Loucy (cell line): ENCODE measurements at regions not wholly inside any gene's neighbourhood (a gene's known extent, or its start where the extent isn't known, plus 50 kb on each side); places are given as distances from the start of the nearest gene placed in this dataset.

Source experiments
- H2AFZ ChIP-seq: fragments of 200-600 bp; sonication (generic); 2 replicates; pipeline ENCODE4 v1.6.0; 2016; ENCODE audit warnings: antibody characterized with exemption, mild to moderate bottlenecking, low read length, moderate library complexity
- H3F3A ChIP-seq: fragments of 200-600 bp; 2 replicates; pipeline ENCODE4 v1.6.0; 2016; ENCODE audit warnings: antibody characterized with exemption, low read depth, mild to moderate bottlenecking
- H3K27me3 ChIP-seq: fragments of 200-600 bp; sonication (generic); 2 replicates; pipeline ENCODE4 v1.6.1; 2014; ENCODE audit warnings: low read length, mild to moderate bottlenecking; ENCODE audit not compliant: insufficient read depth, poor library complexity, severe bottlenecking
- H3K36me3 ChIP-seq: fragments of 200-600 bp; sonication (generic); 2 replicates; pipeline ENCODE4 v1.6.1; 2016; ENCODE audit warnings: low read length; ENCODE audit not compliant: insufficient read depth
- H3K4me1 ChIP-seq: fragments of 200-600 bp; sonication (generic); 2 replicates; pipeline ENCODE4 v1.5.1; 2014; ENCODE audit warnings: low read length, mild to moderate bottlenecking; ENCODE audit not compliant: insufficient read depth, poor library complexity, severe bottlenecking
- H3K4me2 ChIP-seq: fragments of 200-600 bp; sonication (generic); 2 replicates; pipeline ENCODE4 v1.6.0; 2014; ENCODE audit warnings: antibody characterized with exemption, low read length, low read depth, mild to moderate bottlenecking; ENCODE audit not compliant: poor library complexity, severe bottlenecking
- H3K4me3 ChIP-seq: fragments of 200-600 bp; sonication (generic); 2 replicates; pipeline ENCODE4 v1.5.1; 2014; ENCODE audit warnings: low read length, mild to moderate bottlenecking, mixed read lengths; ENCODE audit not compliant: poor library complexity, severe bottlenecking
- H3K79me2 ChIP-seq: fragments of 200-600 bp; sonication (generic); 2 replicates; pipeline ENCODE4 v1.6.1; 2014; ENCODE audit warnings: low read length; ENCODE audit not compliant: insufficient read depth
- H3K9ac ChIP-seq: fragments of 200-600 bp; sonication (generic); 2 replicates; pipeline ENCODE4 v1.6.0; 2014; ENCODE audit warnings: mild to moderate bottlenecking, low read depth, low read length, moderate library complexity; ENCODE audit not compliant: poor library complexity, severe bottlenecking
- H3K9me2 ChIP-seq: fragments of 200-600 bp; sonication (generic); replicated peaks from 2 replicates; pipeline ENCODE4 v1.6.1; 2016; ENCODE audit warnings: low read depth, low read length, mixed read lengths
- H3K9me3 ChIP-seq: fragments of 200-600 bp; sonication (generic); 2 replicates; pipeline ENCODE4 v1.6.1; 2014; ENCODE audit warnings: mild to moderate bottlenecking, antibody characterized with exemption, low read length, low read depth; ENCODE audit not compliant: insufficient read depth
- H4K20me1 ChIP-seq: fragments of 200-600 bp; sonication (generic); 2 replicates; pipeline ENCODE4 v1.6.0; 2014; ENCODE audit warnings: antibody characterized with exemption, low read length, mild to moderate bottlenecking; ENCODE audit not compliant: insufficient read depth, poor library complexity, severe bottlenecking
- EZH2phosphoT487 ChIP-seq: fragments of 200-600 bp; IDR thresholded peaks from 2 replicates; pipeline ENCODE4 v1.6.1; 2018; ENCODE audit warnings: antibody characterized with exemption, mild to moderate bottlenecking, moderate library complexity, borderline replicate concordance
- TF ChIP-seq, protein P1 (sequence below): fragments of 200-600 bp; sonication (generic); conservative IDR thresholded peaks from 2 replicates; pipeline ENCODE4 v1.5.1; 2014; ENCODE audit warnings: mild to moderate bottlenecking, antibody characterized with exemption, low read length

DNA sequence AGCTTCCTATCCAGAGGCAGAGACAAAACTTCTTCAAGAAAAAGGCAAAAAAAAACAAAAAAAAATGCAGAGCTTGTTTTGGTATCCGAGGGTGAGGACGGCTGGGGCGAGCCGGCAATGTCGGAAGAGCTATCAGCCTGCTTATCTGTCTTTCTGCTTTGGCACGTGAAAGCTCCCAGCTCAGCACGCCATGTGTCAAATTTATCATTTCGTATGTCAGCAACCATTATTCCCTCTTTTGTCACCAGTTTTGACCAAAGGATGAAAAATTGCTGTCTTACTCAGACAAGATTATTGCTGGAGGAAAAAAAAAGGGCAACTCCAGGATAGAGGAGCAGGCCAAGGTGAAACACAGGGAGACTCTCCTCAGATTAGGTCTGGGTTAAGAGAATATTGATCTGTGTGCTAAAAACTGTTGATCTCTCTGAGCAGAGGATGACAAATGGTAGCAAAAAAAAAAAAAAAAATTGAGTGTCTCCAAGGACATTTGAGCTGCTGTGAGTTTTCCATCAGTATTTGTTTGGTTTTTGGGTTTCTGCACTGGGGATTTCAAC, 532.0 kb upstream of the POU3F3 start:
- no peaks in the 10 kb centered on the region for H3K27me3 ChIP-seq
- no peaks in the 10 kb centered on the region for H3K36me3 ChIP-seq
- no peaks in the 10 kb centered on the region for H3K4me1 ChIP-seq
- H3K4me2 ChIP-seq, result no peak overlapping the region
- H3K4me3 ChIP-seq, result no peak overlapping the region
- H2AFZ ChIP-seq, result no peak overlapping the region
- no peaks in the 10 kb centered on the region for H3F3A ChIP-seq
- H3K9ac ChIP-seq, result no peak overlapping the region
- H3K79me2 ChIP-seq, result no peaks in the 10 kb centered on the region
- no peaks in the 10 kb centered on the region for H4K20me1 ChIP-seq
- H3K9me3 ChIP-seq, result no peaks in the 10 kb centered on the region
- TF ChIP-seq EZH2phosphoT487, result no peak
- TF ChIP-seq, protein P1, sequence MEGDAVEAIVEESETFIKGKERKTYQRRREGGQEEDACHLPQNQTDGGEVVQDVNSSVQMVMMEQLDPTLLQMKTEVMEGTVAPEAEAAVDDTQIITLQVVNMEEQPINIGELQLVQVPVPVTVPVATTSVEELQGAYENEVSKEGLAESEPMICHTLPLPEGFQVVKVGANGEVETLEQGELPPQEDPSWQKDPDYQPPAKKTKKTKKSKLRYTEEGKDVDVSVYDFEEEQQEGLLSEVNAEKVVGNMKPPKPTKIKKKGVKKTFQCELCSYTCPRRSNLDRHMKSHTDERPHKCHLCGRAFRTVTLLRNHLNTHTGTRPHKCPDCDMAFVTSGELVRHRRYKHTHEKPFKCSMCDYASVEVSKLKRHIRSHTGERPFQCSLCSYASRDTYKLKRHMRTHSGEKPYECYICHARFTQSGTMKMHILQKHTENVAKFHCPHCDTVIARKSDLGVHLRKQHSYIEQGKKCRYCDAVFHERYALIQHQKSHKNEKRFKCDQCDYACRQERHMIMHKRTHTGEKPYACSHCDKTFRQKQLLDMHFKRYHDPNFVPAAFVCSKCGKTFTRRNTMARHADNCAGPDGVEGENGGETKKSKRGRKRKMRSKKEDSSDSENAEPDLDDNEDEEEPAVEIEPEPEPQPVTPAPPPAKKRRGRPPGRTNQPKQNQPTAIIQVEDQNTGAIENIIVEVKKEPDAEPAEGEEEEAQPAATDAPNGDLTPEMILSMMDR, result no peak
- no peaks in the 10 kb centered on the region for H3K9me2 ChIP-seq

DNA sequence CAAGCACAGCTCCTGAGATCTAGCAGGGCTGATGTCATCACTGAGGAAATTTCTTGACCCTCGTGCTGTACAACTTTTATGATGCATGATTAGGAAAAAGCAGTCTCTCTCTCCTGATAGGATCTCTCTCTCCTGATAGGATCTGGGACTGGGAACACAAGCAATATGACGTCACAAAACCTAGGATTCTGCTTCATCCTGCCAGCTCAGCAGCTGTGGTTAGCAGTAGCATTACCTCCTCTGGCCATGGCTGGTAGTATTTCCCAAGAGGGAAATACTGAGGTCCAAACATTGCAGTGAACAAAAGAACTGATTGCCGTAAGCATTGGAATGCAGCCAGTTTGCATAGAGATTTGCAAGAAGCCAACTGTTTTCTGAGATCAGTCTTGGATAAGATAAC, 521.2 kb upstream of the POU3F3 start:
- no peak overlapping the region for H2AFZ ChIP-seq
- H3K9me3 ChIP-seq, result no peaks in the 10 kb centered on the region
- H3K79me2 ChIP-seq, result no peaks in the 10 kb centered on the region
- no peak overlapping the region for H3K4me2 ChIP-seq
- H3K9ac ChIP-seq, result no peak overlapping the region
- H3K4me1 ChIP-seq, result no peaks in the 10 kb centered on the region
- H3K36me3 ChIP-seq, result no peaks in the 10 kb centered on the region
- H3K9me2 ChIP-seq, result no peaks in the 10 kb centered on the region
- no peaks in the 10 kb centered on the region for H3K27me3 ChIP-seq
- H3K4me3 ChIP-seq, result no peak overlapping the region
- no peaks in the 10 kb centered on the region for H3F3A ChIP-seq
- no peaks in the 10 kb centered on the region for H4K20me1 ChIP-seq
- no peak for TF ChIP-seq EZH2phosphoT487
- TF ChIP-seq, protein P1, result no peak

DNA sequence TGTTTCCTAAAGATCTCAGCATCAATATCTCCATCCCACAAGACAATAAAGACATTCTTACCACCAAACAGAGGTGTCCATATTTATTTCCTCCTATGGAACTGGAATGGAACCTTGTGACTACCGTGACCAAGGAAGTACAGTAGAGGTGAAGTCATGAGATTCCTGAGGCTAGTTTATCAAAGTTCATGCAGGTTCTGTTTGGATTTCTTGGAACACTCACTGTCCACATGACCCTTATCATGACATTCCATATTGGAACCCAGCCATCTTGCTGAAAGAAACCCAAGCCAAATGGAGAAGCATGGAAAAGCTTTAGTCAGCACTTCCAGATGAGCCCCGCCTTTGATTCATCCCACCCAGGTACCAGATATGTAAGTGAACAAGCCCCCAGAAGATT, 516.0 kb upstream of the POU3F3 start:
- Histone ChIP-seq H3K4me1 (no peaks in the 10 kb centered on the region), H3K9me3 (no peaks in the 10 kb centered on the region), H2AFZ (no peak overlapping the region), H3K9me2 (no peaks in the 10 kb centered on the region), H3K9ac (no peak overlapping the region), H3F3A (no peaks in the 10 kb centered on the region), H3K4me3 (no peak overlapping the region), H3K36me3 (no peaks in the 10 kb centered on the region), H3K79me2 (no peaks in the 10 kb centered on the region), H4K20me1 (no peaks in the 10 kb centered on the region), H3K27me3 (no peaks in the 10 kb centered on the region), H3K4me2 (no peak overlapping the region)
- TF ChIP-seq, protein P1, result no peak
- TF ChIP-seq EZH2phosphoT487, result no peak
